Loucy (cell line): ENCODE measurements at regions not wholly inside any gene's neighbourhood (a gene's known extent, or its start where the extent isn't known, plus 50 kb on each side); places are given as distances from the start of the nearest gene placed in this dataset.

ENCODE experiments used
- EZH2phosphoT487 ChIP-seq: fragments of 200-600 bp; IDR thresholded peaks from 2 replicates; pipeline ENCODE4 v1.6.1; 2018; ENCODE audit warnings: antibody characterized with exemption, mild to moderate bottlenecking, moderate library complexity, borderline replicate concordance
- TF ChIP-seq, protein P1 (sequence below): fragments of 200-600 bp; sonication (generic); conservative IDR thresholded peaks from 2 replicates; pipeline ENCODE4 v1.5.1; 2014; ENCODE audit warnings: mild to moderate bottlenecking, antibody characterized with exemption, low read length

DNA sequence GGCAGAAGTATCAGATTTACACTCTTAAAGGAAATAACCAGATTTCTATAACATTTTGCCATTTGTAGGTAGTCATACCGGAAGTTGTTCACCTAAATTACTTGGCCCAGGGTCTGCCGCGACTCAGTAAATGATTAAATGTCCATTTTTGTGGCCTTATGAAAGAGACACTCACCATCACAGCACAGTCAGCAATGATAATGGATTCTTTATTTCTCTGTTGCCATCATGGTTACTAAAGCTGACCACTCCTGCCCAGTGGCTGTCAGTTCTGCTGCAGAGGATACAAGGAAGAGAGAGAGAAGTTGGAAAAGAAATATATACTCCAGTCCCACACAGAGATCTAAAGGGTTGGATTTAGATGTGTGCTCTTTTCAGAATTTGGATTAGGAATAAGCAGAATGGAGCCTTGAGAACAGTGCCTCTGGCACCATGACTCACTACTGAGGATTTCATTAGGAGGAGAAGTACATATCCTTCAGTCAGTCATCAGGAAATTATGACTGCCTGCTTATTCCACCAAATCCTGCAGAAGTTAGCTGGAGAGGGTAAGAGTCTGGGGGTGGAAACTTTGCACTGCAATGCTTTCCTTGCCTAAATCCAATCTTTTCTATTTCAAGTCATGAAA, 72.8 kb upstream of the EFNA5 start:
- TF ChIP-seq EZH2phosphoT487 = no peak
- TF ChIP-seq, protein P1, sequence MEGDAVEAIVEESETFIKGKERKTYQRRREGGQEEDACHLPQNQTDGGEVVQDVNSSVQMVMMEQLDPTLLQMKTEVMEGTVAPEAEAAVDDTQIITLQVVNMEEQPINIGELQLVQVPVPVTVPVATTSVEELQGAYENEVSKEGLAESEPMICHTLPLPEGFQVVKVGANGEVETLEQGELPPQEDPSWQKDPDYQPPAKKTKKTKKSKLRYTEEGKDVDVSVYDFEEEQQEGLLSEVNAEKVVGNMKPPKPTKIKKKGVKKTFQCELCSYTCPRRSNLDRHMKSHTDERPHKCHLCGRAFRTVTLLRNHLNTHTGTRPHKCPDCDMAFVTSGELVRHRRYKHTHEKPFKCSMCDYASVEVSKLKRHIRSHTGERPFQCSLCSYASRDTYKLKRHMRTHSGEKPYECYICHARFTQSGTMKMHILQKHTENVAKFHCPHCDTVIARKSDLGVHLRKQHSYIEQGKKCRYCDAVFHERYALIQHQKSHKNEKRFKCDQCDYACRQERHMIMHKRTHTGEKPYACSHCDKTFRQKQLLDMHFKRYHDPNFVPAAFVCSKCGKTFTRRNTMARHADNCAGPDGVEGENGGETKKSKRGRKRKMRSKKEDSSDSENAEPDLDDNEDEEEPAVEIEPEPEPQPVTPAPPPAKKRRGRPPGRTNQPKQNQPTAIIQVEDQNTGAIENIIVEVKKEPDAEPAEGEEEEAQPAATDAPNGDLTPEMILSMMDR = no peak
